ENCODE measurements at regions not wholly inside any gene's neighbourhood (a gene's known extent, or its start where the extent isn't known, plus 50 kb on each side); places are given as distances from the start of the nearest gene placed in this dataset.

- TF ChIP-seq CTCF (IDR thresholded peaks at IDR 0.05) (no peak), POLR2A (IDR thresholded peaks at IDR 0.05) (no peak), EP300 (IDR thresholded peaks at IDR 0.05; ENCODE audit: low read depth) (no peak)
These were observed 86.4 kb upstream of the SOX21 start for GRCh38 chr13:94798738-94799137.
